LoVo (cell line): ENCODE measurements at regions not wholly inside any gene's neighbourhood (a gene's known extent, or its start where the extent isn't known, plus 50 kb on each side); places are given as distances from the start of the nearest gene placed in this dataset.

Source experiments
- DNase-seq: peaks from one replicate; pipeline ENCODE4 v3.0.0-alpha.2; 2016; ENCODE audit warnings: low spot score

DNA sequence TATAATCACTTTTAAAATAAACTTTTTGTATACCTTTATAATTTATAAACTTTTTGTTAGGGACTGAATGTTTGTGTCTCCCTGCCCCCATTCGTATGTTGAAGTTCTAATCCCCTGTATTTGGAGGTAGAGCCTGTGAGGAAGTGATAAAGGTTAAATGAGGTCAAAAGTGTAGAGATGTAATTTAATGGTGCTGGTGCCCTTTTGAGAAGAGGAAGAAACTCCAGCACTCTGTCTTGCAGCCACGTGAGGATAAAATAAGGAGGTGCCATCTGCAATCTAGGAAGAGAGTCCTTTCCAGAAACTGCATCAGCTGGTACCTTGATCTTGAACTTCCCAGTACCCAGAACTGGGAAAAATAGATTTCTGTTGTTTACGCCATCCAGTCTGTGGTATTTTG is 106.1 kb upstream of the RGMA start:
- DNase-seq: no peak

DNA sequence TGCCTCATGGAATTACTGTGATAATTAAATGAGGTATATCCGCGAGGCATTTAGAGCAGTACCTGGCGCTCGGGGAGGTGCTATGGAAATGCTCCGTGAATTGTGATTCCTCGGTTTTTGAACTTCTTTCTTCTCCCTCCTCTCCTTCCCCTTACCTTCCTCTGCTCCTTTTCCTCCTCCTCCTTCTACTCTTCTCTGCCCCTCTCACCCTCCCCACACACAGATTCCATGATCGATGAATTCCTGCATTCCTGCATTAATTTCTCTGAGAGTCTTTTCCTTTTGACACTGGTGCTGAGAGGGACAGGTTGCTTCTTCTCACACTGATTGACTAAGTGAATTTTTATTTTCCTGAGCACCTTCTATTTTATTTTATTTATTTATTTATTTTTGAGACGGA is 101.2 kb upstream of the RGMA start:
- no peak for DNase-seq

DNA sequence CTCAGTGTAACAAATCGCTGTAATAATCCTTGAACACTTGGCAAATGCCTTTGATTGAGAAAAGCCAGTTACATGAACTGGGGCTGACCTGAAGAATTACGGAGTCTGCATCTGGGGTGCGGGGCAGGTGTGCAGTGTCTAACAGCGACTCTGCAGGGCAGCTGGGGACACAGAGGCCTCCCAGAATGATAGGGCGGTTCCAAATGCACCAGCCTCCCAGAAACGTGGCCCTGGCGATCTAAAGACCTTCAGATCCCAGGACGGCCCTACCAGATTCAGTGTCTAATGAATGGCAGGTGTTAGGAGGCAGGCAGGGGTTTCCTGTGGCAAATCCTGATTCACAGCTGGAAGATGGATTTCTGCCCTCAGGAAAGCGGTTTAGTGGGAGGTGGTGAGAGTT is 100.5 kb upstream of the RGMA start:
- no peak for DNase-seq

DNA sequence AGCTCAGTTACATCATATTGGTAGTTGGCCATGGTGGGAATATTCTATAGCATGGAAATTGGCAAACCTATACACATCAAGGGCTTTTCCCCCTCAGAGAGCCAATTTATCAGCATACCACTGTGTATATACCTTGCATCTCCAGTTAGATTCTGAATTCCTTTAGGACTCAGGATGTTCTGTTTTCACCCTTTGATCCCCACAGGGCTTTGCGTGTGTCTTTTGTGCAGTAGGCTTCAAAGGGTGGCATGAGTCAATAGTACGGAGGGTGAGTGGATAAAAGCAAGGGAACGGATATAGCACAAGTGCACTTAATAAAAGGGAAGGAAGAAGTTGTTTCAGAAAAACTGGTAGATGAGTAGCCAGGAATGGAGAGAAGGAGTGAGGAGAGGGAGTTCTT is 99.2 kb upstream of the RGMA start:
- no peak for DNase-seq

DNA sequence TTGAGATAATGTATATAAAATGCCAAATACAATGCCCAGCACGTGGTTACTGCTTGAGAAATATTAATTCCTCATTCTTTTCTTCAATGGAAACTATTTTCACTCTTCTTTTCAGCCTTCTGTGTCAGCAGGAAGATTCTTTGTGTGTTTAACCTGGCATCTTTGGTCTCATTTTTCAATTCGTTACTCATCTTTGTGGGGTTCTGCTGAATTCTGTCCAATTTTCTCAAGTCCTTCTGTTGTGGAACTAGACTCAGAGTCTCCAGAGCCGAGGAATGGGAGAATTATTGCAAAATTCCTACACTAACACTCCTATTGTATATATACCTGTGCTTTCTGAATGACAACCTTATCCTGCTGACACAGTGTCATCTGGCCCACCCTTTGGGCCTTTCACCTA is 96.8 kb upstream of the RGMA start:
- DNase-seq: no peak

DNA sequence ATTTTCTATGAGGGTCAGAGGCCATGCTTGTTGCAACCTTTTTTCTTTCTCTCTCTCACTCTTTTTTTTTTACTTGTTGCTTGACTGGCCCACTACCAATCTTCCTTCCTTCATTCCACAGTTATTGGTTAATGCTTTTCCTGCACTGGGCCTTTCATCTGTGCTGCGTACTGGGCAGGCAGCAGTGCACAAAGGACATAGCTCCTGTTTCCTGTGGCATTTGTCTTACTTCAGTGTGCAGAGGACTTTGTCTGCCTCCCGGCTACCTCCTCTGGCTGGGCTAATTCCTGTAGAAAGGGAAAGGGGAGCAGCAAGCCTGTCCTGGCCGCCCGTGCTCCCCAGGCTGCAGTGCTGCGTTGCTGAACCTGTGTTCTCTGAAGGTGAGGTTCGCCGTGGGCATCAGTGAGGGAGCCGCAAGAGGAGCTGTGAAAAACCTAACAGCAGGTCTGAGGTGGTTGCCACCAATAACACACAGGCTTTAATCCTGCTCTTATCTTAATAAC is 93.7 kb upstream of the RGMA start:
- DNase-seq: no peak

DNA sequence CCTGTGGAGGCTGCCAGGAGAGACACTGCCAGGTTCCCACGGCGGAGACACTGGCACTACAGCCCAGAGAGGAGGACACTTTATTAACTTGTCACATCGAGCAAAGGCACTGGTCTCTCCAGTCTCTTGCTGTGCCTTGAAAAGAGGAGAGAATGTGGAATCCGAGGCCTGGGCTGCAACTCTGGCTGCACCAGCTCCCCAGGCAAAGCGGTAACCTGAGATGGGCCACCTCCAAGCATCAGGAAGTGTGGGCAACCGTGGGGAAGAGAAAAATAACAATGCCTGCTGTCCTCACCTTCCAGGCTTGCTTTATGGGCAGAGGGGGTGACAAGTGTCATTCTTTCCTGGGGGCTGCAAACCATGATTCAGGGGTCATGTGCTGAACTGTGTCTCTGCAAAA is 91.6 kb upstream of the RGMA start:
- DNase-seq: no peak

DNA sequence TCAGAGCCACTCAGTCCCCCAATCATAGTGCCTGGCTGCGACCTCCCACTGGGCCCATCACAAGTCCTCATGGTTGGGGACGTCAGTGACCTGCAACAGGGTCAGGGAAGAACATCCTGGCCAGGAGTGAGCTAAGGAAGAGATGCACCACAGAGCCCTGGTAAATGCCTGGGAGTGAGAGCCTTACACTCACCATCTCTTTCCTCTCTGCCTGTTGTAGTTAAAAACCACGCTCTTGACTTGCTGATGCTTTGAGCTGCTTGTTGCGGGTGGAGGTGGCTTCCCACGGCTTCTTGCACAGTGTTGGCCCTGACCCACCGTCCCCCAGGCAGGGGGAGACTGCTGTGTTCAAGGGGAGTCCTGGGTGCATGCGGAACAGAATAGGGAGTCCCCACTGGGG is 91.1 kb upstream of the RGMA start:
- DNase-seq: no peak

DNA sequence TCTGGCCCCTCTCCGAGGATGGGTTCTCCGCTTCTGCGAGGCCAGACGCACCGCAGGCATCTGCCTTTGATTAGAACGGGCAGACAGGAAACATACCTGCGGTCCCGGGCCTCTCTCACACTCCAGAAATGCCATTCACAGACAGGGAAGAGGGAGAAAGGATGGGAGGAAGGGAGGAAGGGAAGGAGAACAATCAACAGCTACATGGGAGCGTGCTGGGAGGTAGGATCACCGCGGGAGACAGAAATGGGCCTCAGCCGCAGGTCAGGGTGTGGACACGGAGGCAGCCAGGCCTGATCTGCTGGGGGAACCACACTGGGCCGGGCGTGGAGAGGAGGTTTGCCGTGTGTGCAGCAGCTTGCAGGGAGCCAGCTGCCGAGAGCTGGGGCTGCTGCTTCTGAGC is 90.7 kb upstream of the RGMA start:
- no peak for DNase-seq

DNA sequence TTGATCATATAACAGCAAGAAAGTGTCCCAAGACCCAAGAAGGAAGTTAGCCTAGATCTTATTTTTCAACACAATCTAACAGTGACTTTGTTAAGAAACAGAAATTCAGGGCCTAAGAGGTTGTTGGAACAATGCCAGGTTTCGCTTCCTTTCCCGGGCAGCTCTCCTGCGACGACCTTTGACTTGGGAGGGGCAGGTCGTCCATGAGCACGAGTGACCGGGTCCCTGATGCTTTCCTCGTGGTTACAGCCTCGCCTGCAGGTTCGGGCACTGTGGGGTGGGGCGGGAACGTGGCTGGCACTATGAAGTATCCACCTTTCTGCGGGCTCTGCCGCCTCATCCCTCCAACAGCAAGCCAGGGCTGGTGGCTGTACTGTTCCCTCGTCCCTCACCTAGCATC is 90.1 kb upstream of the RGMA start:
- DNase-seq: peak; percentile 60

DNA sequence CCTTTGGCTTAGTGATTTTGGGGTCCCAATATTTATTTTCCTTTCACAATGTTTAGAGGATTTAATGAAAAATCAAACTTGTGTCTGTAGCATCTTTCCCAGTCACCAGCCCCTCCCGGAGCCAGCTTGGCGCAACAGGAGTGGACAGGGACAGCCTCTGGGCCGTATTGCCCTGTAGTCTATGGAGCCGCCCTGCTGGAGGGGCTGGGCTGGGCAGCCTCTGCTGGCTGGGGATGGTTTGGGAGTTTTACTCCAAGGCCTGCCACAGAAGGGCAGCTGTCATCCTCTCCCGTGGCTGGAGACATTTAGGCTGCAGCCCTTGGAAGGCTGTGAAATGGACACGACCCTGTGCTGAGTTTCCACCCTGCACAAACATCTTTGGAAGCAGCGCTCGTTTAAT is 89.4 kb upstream of the RGMA start:
- no peak for DNase-seq

DNA sequence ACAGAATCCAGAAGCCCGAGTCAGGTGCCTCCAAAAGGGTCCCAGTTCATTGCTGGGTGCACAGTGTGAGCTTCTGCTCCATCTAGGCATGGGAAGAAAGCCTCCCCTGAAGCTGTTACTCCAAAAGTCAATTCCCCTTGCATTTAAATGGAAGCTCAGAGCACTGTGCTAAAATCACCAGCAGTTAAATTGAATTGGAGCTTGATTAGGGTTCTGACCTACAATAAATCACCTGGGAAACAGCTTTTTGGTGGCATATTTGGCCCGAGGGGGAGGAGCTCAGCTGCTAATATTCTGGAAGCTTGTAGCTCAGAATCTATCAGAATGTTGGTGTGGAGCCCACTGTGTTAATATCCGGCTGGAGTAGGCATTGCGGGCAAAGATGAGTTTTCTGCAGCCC is 87.1 kb upstream of the RGMA start:
- DNase-seq: no peak

DNA sequence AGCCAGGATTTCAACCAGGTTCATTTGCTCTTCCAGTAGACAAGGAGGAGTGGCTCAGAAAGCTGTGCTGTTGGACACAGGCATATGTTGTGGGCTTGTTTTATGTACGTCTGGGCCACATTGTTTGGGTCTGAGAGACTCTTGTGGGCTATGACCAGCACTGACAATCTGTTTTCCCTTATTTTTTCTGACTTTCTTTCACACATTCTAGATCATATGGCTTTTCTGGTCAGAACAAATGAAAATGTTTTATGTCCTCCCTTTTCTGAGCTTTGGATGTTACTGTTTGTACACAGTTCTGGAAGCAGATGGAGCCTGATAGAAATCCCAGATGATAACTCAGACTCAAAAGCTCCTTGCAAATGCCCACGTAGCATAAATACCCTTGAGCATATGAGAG is 85.8 kb upstream of the RGMA start:
- no peak for DNase-seq

DNA sequence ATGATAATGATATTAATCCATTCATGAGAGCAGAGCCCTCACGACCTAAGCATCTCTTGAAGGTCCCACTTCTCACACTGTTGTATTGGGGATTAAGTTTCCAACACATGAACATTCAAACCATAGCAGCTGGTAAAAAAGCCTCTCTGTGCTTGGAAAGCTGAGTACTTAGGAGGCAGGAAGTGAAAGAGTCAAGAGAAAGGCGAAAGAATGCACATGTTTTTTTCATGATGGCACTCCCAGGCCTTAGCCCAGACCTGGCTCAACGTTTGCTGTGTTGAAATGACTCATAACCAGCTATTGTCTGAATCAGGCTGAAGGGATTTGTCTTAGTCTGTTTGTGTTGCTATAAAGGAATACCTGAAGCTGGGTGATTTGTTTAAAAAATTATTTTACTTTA is 84.4 kb upstream of the RGMA start:
- DNase-seq: peak; percentile 53

DNA sequence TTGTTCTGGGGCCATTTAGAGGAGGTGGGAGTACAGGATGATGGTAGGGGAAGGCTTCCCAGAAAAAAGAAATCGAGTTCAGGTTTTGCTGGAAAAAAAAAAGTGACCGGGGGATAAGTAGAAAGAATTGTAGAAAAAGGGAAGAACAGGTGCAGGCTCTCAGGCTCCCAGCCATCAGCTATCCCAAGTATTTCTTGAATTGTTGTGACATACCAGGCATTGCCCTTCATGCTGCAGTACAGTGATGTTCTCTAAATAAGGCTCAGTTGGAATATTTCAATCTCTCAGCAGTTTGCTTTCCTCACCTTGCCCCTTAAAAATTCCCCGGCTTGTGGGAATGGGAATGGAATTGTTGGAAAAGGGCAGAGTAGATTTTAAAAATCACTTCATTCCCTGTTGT is 82.5 kb upstream of the RGMA start:
- DNase-seq: no peak

DNA sequence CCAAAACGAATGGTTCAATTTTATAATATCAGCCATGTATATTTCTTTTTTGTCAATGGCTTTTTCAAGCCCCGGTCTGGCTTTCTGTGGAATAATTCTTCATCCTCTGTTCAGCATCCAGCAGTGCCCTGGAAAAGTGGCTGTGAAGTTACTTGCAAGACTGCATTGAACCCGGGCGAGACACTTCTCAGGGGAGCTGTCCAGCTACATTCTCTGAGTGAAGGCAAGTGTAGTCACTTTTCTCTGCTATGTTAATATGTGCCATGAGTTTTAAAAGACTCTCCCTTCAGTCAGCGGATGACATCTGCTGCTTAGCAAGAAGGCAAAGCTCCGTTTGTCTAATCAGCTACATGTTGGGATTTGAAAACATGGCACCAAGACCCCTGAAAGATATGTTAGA is 81.3 kb upstream of the RGMA start:
- DNase-seq: no peak

DNA sequence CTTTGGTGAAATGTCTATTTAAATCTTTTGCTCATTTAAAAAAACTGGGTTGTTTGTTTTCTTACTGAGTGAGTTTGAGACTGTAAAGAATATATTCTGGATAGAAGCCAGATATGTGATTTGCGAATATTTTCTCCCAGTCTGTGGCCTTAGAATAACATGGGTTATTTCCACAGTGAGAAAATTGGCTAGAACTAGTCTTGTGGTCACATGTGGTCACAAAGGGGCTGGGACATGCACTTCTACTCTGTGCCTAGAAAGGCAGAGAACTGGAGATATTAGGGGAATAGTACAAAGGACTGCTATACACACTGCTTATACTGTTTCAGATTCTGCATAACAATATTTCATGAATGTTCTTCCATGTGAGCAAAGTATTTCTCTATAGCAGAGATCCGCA is 79.9 kb upstream of the RGMA start:
- no peak for DNase-seq

DNA sequence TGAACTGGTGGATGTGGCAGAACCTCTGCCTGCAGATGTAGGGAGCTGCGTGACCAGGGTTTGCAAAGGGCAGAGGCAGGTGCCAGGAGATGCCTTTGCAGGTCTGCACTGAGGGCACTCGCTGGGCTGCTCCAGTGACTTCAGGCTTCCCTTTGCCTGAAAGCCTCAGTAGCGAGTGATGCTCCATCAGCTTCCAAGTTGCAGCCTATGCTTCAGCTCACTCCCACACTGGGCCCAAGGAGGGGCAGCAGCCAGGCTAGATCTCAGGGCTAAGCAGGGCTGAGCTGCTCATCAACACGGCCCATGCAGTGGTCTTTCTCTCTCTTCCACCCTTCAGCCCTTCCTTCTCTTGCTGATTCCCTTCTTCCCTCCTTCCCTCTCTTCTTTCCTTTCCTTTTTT is 78.3 kb upstream of the RGMA start:
- DNase-seq: no peak

DNA sequence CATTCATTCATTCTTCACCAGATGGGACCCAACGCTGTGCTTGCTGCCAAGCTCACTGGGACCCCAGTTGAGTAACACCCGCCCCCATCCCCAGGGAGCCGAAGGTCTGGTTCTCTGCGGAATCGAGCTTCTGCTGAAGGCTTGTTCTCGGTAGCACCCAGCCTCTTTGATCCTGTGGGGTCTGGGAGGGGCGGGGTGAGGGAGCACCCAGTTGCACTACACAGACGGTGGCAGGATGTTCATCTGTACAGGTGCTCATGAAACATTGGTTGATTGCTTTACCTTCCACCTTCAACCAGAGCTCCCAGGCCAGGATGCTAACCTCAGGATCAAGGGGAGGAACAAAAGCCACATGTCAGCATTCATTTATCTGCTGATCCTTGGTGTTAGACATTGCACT is 77.7 kb upstream of the RGMA start:
- no peak for DNase-seq

DNA sequence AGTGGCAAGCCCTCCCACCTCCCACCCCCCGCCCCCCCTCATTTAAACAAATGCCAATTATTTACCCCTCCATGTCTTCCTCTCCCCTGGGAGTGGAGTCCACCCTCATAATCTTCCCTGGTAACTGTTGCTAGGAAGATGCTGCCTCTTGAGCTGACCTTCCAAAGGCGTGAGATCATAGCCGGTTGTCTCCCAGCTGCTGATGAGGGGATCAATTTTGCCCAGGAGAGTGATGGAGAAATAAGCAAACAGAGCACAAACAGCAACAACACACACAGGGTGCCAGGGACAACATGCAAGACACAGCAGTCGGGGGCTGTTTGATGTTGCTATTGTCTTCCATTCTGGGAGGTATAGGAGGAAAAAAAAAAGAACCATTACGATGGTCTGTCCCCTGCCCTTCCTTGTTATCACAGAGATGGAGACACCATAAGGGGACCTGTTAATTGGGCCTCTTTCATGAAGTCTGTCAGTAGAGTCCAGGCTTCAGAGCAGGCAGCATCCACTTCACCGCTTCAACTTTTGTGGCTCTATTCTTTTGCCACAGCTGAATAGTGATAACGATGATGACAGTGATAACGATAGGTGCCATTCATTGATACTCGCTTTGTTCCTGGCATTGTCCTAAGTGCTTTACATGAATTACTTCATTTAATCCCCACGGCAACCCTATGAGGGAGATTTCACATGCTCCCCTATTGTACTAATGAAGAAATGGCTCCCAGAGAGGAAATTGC is 76.9 kb upstream of the RGMA start:
- no peak for DNase-seq

DNA sequence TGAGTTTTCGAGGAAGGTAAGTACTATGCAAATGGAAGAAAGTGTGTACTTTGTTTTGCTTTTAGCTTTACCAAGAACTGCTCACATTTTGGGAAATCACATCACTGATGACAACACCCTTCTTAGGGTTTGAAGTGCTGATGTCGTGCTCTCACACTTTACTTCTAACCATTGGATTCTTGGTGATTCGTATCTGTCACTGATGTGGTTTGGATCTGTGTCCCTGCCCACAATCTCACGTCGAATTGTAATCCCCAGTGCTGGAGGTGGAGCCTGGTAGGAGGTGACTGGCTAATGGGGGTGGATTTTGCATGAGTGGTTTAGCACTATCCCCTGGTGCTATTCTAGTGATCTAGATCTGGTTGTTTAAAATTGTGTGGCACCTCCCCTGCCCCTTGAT is 75.4 kb upstream of the RGMA start:
- no peak for DNase-seq

DNA sequence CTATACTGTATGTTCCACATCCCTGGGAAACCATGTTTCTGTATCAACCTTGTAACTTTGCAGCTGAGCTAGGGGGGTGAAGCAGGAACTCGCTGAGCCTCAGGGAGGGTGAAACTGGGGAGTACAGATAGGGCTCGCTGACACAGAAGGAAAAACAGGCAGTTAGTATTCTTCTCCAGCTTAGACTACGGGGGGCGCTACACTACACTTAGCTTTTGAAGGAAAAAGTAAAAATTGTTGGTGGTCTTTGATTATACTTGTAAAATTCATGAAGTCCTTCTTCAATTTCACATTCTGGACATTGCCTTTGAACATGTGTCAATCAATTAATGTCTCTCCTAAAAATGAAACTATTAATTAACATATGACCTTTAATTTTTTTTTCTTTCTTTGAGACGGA is 73.5 kb upstream of the RGMA start:
- DNase-seq: no peak

DNA sequence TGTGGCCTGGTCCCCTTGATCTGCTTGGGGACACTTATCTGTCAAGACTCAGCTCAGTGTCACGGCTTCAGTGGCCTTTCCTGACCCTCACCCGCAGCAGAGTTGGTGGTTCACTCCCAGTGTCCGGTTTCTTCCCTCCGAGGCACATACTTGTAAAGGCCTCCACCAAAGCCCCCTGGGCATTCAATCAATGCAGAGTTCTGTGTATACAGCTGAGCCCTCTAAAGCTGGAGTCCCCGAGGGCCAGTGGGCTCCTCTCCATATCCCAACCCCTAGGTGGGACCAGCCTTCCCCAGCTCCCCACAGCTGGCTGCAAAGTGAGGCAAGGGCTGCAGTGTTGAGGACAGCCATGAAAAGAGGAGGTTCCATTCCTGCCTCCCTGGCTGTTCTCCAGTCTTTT is 70.9 kb upstream of the RGMA start:
- DNase-seq: no peak

DNA sequence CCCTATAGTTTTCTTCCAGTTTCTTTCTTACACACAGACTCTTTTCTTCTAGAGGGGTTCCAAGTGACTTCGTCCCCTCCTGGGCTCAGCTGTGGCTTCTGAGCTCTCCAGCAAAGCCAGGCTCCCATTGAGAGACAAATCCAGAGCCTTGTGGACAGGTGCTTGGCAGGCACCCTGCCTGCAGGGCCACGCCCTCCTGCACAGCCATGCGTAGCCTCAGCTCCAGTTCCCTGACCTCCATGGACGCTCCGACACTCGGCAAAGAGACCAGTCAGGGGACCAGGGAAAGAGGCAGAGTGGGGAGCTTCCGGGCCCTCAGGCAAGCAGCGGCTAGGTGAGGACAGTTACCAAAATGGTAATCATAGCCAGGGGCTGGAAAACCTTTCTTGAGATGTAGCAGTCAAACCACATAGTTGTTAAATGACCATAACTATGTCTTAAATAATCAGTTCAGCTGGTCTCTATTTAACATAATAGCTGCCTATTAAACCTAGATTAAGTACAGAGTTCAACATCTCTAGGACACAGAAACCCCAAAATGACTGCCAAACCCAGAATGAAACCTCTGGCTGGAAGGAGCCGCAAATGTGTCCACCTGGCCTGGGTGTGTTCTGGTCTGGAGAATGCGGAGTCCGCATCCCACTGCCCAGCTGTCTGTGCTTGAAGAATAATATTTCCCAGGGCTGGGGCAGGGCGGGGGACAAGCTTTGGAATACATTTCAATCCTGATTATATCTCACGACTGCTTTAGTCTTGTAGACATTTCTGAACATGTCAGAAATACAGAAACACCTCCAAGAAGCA is 69.3 kb upstream of the RGMA start:
- no peak for DNase-seq
